ENCODE measurements at regions not wholly inside any gene's neighbourhood (a gene's known extent, or its start where the extent isn't known, plus 50 kb on each side); places are given as distances from the start of the nearest gene placed in this dataset.

DNA sequence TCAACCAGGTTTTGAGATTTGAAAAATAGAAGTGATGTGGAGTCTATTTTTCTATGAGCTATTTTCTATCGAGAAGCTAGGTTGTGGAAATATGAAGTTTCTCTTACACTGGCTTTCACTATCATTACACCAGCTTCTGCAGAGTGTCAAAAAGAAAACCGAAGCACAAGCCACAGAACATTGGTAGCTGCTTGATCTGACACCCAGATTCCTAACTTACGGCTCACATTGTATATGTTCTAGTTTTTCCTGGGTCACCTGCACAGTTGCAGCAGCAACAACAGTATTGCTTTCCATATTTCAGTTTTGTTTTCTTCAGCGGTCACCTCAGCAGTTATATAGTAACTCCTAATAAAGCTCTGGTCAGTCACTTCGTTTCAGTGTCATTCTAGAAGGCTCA lies 790.1 kb downstream of the PLOD2 start:
- no peak for DNase-seq (ENCODE audit: low spot score)

DNA sequence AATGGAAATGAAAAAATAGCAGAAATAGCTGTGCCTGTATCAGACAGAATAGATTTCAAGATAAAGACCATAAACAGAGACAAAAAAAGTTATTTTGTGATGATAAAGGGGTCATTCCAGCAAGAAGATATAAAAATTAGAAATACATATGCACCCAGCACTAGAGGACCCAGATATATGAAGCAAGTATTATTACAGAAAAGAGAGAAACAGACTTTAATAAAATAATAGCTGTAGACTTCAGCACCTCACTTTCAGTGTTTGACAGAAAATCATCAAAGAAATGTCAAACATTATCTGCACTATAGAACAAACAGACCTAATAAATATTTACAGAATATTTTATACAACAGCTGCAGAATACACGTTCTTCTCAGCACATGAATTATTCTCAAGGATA lies 783.7 kb downstream of the PLOD2 start:
- H3K4me1 ChIP-seq (ENCODE audit: insufficient read depth, low read length, poor library complexity, severe bottlenecking), result no peaks in the 10 kb centered on the region
- no peaks in the 10 kb centered on the region for H3K27me3 ChIP-seq (replicated peaks; ENCODE audit: insufficient read depth, low read depth, low read length, poor library complexity)
- H3K9me3 ChIP-seq (ENCODE audit: low read depth, low read length, poor library complexity, severe bottlenecking), result no peaks in the 10 kb centered on the region
- no TSS peak for BruUV-seq (replicated peaks)
- no peak for DNase-seq (ENCODE audit: low spot score)
- ChIA-PET CTCF (no interaction called here), POLR2A (ENCODE audit: low non-redundant PET) (no interaction called here)
- no peak overlapping the region for H3K4me3 ChIP-seq (ENCODE audit: low read depth, low read length, poor library complexity, severe bottlenecking)
- no peaks in the 10 kb centered on the region for H3K36me3 ChIP-seq (ENCODE audit: insufficient read depth, low read length, poor library complexity, severe bottlenecking)
- H3K27ac ChIP-seq (ENCODE audit: low read depth, low read length, poor library complexity, severe bottlenecking), result no peak overlapping the region
- TF ChIP-seq EZH2 (IDR thresholded peaks at IDR 0.05; ENCODE audit: borderline replicate concordance, low read depth, low read length, poor library complexity, severe bottlenecking), result no peak
- TF ChIP-seq, protein P1, sequence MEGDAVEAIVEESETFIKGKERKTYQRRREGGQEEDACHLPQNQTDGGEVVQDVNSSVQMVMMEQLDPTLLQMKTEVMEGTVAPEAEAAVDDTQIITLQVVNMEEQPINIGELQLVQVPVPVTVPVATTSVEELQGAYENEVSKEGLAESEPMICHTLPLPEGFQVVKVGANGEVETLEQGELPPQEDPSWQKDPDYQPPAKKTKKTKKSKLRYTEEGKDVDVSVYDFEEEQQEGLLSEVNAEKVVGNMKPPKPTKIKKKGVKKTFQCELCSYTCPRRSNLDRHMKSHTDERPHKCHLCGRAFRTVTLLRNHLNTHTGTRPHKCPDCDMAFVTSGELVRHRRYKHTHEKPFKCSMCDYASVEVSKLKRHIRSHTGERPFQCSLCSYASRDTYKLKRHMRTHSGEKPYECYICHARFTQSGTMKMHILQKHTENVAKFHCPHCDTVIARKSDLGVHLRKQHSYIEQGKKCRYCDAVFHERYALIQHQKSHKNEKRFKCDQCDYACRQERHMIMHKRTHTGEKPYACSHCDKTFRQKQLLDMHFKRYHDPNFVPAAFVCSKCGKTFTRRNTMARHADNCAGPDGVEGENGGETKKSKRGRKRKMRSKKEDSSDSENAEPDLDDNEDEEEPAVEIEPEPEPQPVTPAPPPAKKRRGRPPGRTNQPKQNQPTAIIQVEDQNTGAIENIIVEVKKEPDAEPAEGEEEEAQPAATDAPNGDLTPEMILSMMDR (conservative IDR thresholded peaks at IDR 0.05; ENCODE audit: low read depth, low read length), result no peak
- intact Hi-C loops (cut with micrococcal nuclease; ENCODE audit: unreplicated experiment), result no loop called here

More for the DNA sequence above, 790.1 kb downstream of the PLOD2 start:
- no peaks in the 10 kb centered on the region for H3K27me3 ChIP-seq (replicated peaks; ENCODE audit: insufficient read depth, low read depth, low read length, poor library complexity)
- no TSS peak for BruUV-seq (replicated peaks)
- no peak for TF ChIP-seq EZH2 (IDR thresholded peaks at IDR 0.05; ENCODE audit: borderline replicate concordance, low read depth, low read length, poor library complexity, severe bottlenecking)
- no peak overlapping the region for H3K4me3 ChIP-seq (ENCODE audit: low read depth, low read length, poor library complexity, severe bottlenecking)
- ChIA-PET POLR2A (ENCODE audit: low non-redundant PET) (no interaction called here), CTCF (no interaction called here)
- H3K27ac ChIP-seq (ENCODE audit: low read depth, low read length, poor library complexity, severe bottlenecking), result no peak overlapping the region
- intact Hi-C loops (cut with micrococcal nuclease; ENCODE audit: unreplicated experiment), result no loop called here
- H3K9me3 ChIP-seq (ENCODE audit: low read depth, low read length, poor library complexity, severe bottlenecking), result no peaks in the 10 kb centered on the region
- H3K4me1 ChIP-seq (ENCODE audit: insufficient read depth, low read length, poor library complexity, severe bottlenecking), result no peaks in the 10 kb centered on the region
- no peaks in the 10 kb centered on the region for H3K36me3 ChIP-seq (ENCODE audit: insufficient read depth, low read length, poor library complexity, severe bottlenecking)

DNA sequence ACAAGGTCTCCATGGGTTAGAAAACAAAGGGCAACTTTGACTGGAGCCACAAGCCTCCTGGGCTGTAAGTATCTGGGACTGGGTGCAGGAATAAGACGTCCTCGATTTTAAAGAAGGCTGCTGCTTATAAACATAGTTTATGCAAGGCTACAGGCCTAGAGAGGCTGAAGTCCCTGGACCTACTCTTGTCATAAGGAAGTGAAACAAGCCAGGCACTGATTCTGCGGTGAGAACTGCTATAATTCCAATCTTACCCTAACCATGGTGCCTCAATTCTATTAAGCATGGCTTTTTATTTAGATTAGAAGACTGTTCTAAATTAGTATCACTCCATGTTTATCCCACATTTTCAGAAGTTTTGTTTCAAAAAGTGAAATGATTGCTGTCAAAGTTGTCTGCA lies 777.6 kb downstream of the PLOD2 start:
- TF ChIP-seq, protein P1 (conservative IDR thresholded peaks at IDR 0.05; ENCODE audit: low read depth, low read length), result no peak
- no peak for TF ChIP-seq EZH2 (IDR thresholded peaks at IDR 0.05; ENCODE audit: borderline replicate concordance, low read depth, low read length, poor library complexity, severe bottlenecking)

DNA sequence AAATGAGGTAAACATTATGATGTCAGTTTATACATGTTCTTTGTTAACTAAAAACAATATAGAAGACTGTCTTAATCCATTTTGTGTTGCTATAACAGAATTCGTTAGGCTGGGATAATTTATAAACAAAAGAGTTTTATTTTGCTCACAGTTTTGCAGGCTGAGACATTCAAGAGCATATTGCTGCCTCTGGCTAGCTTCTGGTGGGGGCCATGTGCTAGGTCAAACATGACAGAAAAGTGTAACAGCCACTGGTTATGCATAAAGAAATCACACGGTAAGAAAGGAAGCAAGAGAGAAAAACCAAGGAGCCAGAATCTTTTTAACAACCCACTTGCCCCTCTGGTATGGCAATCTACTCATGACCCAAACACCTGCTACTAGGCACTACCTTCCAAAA lies 776.7 kb downstream of the PLOD2 start:
- no peak for DNase-seq (ENCODE audit: low spot score)
- POLR2A ChIA-PET (ENCODE audit: low non-redundant PET), result no interaction called here
- BruUV-seq (replicated peaks), result no TSS peak
- peaks cover 3% of the 10 kb centered on the region for H3K9me3 ChIP-seq (ENCODE audit: low read depth, low read length, poor library complexity, severe bottlenecking)
- TF ChIP-seq, protein P1 (conservative IDR thresholded peaks at IDR 0.05; ENCODE audit: low read depth, low read length), result no peak
- TF ChIP-seq EZH2 (IDR thresholded peaks at IDR 0.05; ENCODE audit: borderline replicate concordance, low read depth, low read length, poor library complexity, severe bottlenecking), result no peak
- intact Hi-C loops (cut with micrococcal nuclease; ENCODE audit: unreplicated experiment), result no loop called here
- no peak overlapping the region for H3K27ac ChIP-seq (ENCODE audit: low read depth, low read length, poor library complexity, severe bottlenecking)
- no peaks in the 10 kb centered on the region for H3K27me3 ChIP-seq (replicated peaks; ENCODE audit: insufficient read depth, low read depth, low read length, poor library complexity)
- CTCF ChIA-PET, result no interaction called here
- no peaks in the 10 kb centered on the region for H3K36me3 ChIP-seq (ENCODE audit: insufficient read depth, low read length, poor library complexity, severe bottlenecking)
- H3K4me3 ChIP-seq (ENCODE audit: low read depth, low read length, poor library complexity, severe bottlenecking), result no peak overlapping the region
- H3K4me1 ChIP-seq (ENCODE audit: insufficient read depth, low read length, poor library complexity, severe bottlenecking), result no peaks in the 10 kb centered on the region

More for the DNA sequence above, 777.6 kb downstream of the PLOD2 start:
- Histone ChIP-seq H3K27ac (ENCODE audit: low read depth, low read length, poor library complexity, severe bottlenecking) (no peak overlapping the region), H3K4me1 (ENCODE audit: insufficient read depth, low read length, poor library complexity, severe bottlenecking) (no peaks in the 10 kb centered on the region), H3K4me3 (ENCODE audit: low read depth, low read length, poor library complexity, severe bottlenecking) (no peak overlapping the region), H3K27me3 (replicated peaks; ENCODE audit: insufficient read depth, low read depth, low read length, poor library complexity) (no peaks in the 10 kb centered on the region), H3K36me3 (ENCODE audit: insufficient read depth, low read length, poor library complexity, severe bottlenecking) (no peaks in the 10 kb centered on the region), H3K9me3 (ENCODE audit: low read depth, low read length, poor library complexity, severe bottlenecking) (no peaks in the 10 kb centered on the region)
- ChIA-PET CTCF (no interaction called here), POLR2A (ENCODE audit: low non-redundant PET) (no interaction called here)
- no peak for DNase-seq (ENCODE audit: low spot score)
- intact Hi-C loops (cut with micrococcal nuclease; ENCODE audit: unreplicated experiment), result no loop called here
- no TSS peak for BruUV-seq (replicated peaks)

All from A673 (cell line).